IMR-90 (cell line): ENCODE measurements at regions not wholly inside any gene's neighbourhood (a gene's known extent, or its start where the extent isn't known, plus 50 kb on each side); places are given as distances from the start of the nearest gene placed in this dataset.

Experiments used
- ATAC-seq: fragments of 200-7000 bp; cut with Tn5 transposase; 2 replicates; pipeline ENCODE4 v1.9.1; 2020; ENCODE audit warnings: low read depth, mild to moderate bottlenecking, moderate library complexity
- BruUV-seq: library from RNA; stranded (reverse); fragments of 400-500 nt; replicated peaks from 2 replicates; lab custom pipeline; 2021; lab: Mats Ljungman, UMichigan
- CTCF ChIA-PET: fragments of 300-600 bp; formaldehyde crosslinking; extraction: SDS; loops from one replicate; lab custom pipeline; 2021; ENCODE audit warnings: antibody characterized with exemption; lab: Yijun Ruan, JAX
- POLR2A ChIA-PET: fragments of 300-600 bp; sonication (Branson Sonifier 250); formaldehyde crosslinking; loops from one replicate; lab custom pipeline; 2022; ENCODE audit warnings: antibody characterized with exemption; ENCODE audit not compliant: unreplicated experiment; lab: Charles Lee
- DNase-seq: peaks from one replicate; pipeline ENCODE4 v3.0.0; 2013
- H2AFZ ChIP-seq: replicated peaks from 2 replicates; pipeline ENCODE3; 2013; ENCODE audit warnings: low read length, mild to moderate bottlenecking; ENCODE audit not compliant: poor library complexity
- H2AK5ac ChIP-seq: 2 replicates; pipeline ENCODE4 v1.6.1; 2013; ENCODE audit warnings: low read depth, low read length, inconsistent platforms
- H2AK9ac ChIP-seq: replicated peaks from 2 replicates; pipeline ENCODE3; 2013; ENCODE audit warnings: mild to moderate bottlenecking, low read depth, low read length, moderate library complexity; ENCODE audit not compliant: poor library complexity
- H2BK120ac ChIP-seq: 2 replicates; pipeline ENCODE4 v1.6.1; 2013; ENCODE audit warnings: low read depth, low read length, inconsistent platforms
- H2BK15ac ChIP-seq: 3 replicates; pipeline ENCODE4 v1.6.1; 2013; ENCODE audit warnings: low read depth, low read length, inconsistent platforms
- H2BK20ac ChIP-seq: 2 replicates; pipeline ENCODE4 v1.6.1; 2013; ENCODE audit warnings: low read depth, mild to moderate bottlenecking, inconsistent platforms, low read length, moderate library complexity
- H2BK5ac ChIP-seq: 2 replicates; pipeline ENCODE4 v1.6.1; 2013; ENCODE audit warnings: mild to moderate bottlenecking, low read depth, low read length, inconsistent platforms; ENCODE audit not compliant: poor library complexity, severe bottlenecking
- H3K14ac ChIP-seq: replicated peaks from 2 replicates; pipeline ENCODE4 v1.6.1; 2013; ENCODE audit warnings: low read depth, low read length, inconsistent platforms
- H3K18ac ChIP-seq: 2 replicates; pipeline ENCODE4 v1.6.1; 2013; ENCODE audit warnings: low read depth, low read length, control low read depth
- H3K23ac ChIP-seq: 2 replicates; pipeline ENCODE4 v1.6.1; 2013; ENCODE audit warnings: low read depth, low read length, inconsistent platforms
- H3K27ac ChIP-seq: 2 replicates; pipeline ENCODE4 v1.5.1; 2013; ENCODE audit warnings: mild to moderate bottlenecking, control low read depth, low read length; ENCODE audit not compliant: insufficient read depth
- H3K27me3 ChIP-seq: 2 replicates; pipeline ENCODE4 v1.6.1; 2013; ENCODE audit warnings: low read length; ENCODE audit not compliant: control insufficient read depth, insufficient read depth
- H3K36me3 ChIP-seq: 2 replicates; pipeline ENCODE4 v1.6.1; 2013; ENCODE audit warnings: low read length, mixed read lengths; ENCODE audit not compliant: control insufficient read depth, insufficient read depth
- H3K4ac ChIP-seq: 2 replicates; pipeline ENCODE4 v1.6.1; 2013; ENCODE audit warnings: low read depth, low read length, inconsistent platforms
- H3K4me1 ChIP-seq: 2 replicates; pipeline ENCODE4 v1.6.1; 2013; ENCODE audit warnings: low read length, mixed read lengths; ENCODE audit not compliant: control insufficient read depth, insufficient read depth
- H3K4me2 ChIP-seq: 2 replicates; pipeline ENCODE4 v1.6.1; 2013; ENCODE audit warnings: low read depth, mild to moderate bottlenecking, control low read depth, low read length, moderate library complexity
- H3K4me3 ChIP-seq: 2 replicates; pipeline ENCODE4 v1.5.1; 2013; ENCODE audit warnings: low read depth, mild to moderate bottlenecking, control low read depth, low read length, moderate library complexity; ENCODE audit not compliant: insufficient read depth
- H3K56ac ChIP-seq: 2 replicates; pipeline ENCODE4 v1.6.1; 2013; ENCODE audit warnings: low read length, inconsistent platforms; ENCODE audit not compliant: insufficient read depth; ENCODE audit errors: extremely low read depth
- H3K79me1 ChIP-seq, 2 experiments: 2 replicates each; pipeline ENCODE4 v1.6.1; 2013; ENCODE audit warnings: low read length in 2 of 2, inconsistent platforms in 1 of 2, low read depth in 1 of 2
- H3K9ac ChIP-seq: 2 replicates; pipeline ENCODE4 v1.6.1; 2013; ENCODE audit warnings: low read depth, low read length, control low read depth
- H3K9me1 ChIP-seq: 2 replicates; pipeline ENCODE4 v1.6.1; 2013; ENCODE audit warnings: low read length, inconsistent platforms; ENCODE audit not compliant: insufficient read depth
- H3K9me3 ChIP-seq: 2 replicates; pipeline ENCODE4 v1.6.1; 2013; ENCODE audit warnings: low read length; ENCODE audit not compliant: control insufficient read depth, insufficient read depth
- H4K20me1 ChIP-seq: 2 replicates; pipeline ENCODE4 v1.6.1; 2013; ENCODE audit warnings: low read length, inconsistent platforms; ENCODE audit not compliant: insufficient read depth
- H4K5ac ChIP-seq: 2 replicates; pipeline ENCODE4 v1.6.1; 2013; ENCODE audit warnings: mild to moderate bottlenecking, low read depth, low read length, control low read depth
- H4K8ac ChIP-seq, 2 experiments: 2 replicates each; pipeline ENCODE4 v1.6.1; 2013; ENCODE audit warnings: low read depth in 2 of 2, low read length in 2 of 2, control low read depth in 1 of 2, inconsistent platforms in 1 of 2
- H4K91ac ChIP-seq: 2 replicates; pipeline ENCODE4 v1.6.1; 2013; ENCODE audit warnings: low read depth, low read length, inconsistent platforms; ENCODE audit not compliant: insufficient read depth
- BHLHE40 ChIP-seq: fragments of 150-350 bp; IDR thresholded peaks from 2 replicates; pipeline ENCODE4 v1.6.1; 2016; ENCODE audit warnings: mild to moderate bottlenecking, low read depth, low read length
- CEBPB ChIP-seq: IDR thresholded peaks from 2 replicates; pipeline ENCODE4 v1.6.1; 2012; ENCODE audit warnings: low read depth, low read length, improper control_type of control experiment
- CHD1 ChIP-seq: IDR thresholded peaks from 2 replicates; pipeline ENCODE4 v1.6.1; 2012; ENCODE audit warnings: low read depth, low read length, improper control_type of control experiment
- FOS ChIP-seq: fragments of 150-350 bp; IDR thresholded peaks from 2 replicates; pipeline ENCODE4 v1.6.1; 2016; ENCODE audit warnings: low read depth, low read length
- MAZ ChIP-seq: IDR thresholded peaks from 2 replicates; pipeline ENCODE4 v1.6.1; 2012; ENCODE audit warnings: low read depth, mild to moderate bottlenecking, low read length, improper control_type of control experiment, moderate library complexity, borderline replicate concordance
- MXI1 ChIP-seq: IDR thresholded peaks from 2 replicates; pipeline ENCODE4 v1.6.1; 2012; ENCODE audit warnings: low read depth, mild to moderate bottlenecking, low read length, moderate library complexity, borderline replicate concordance
- NFE2L2 ChIP-seq: fragments of 150-350 bp; IDR thresholded peaks from 2 replicates; pipeline ENCODE4 v1.6.1; 2016; ENCODE audit warnings: low read depth, mild to moderate bottlenecking, low read length
- RAD21 ChIP-seq: IDR thresholded peaks from 2 replicates; pipeline ENCODE4 v1.6.1; 2012; ENCODE audit warnings: low read length, improper control_type of control experiment
- RCOR1 ChIP-seq: IDR thresholded peaks from 2 replicates; pipeline ENCODE4 v1.6.1; 2012; ENCODE audit warnings: mild to moderate bottlenecking, low read length, improper control_type of control experiment; ENCODE audit not compliant: insufficient replicate concordance
- USF2 ChIP-seq: fragments of 150-350 bp; IDR thresholded peaks from 2 replicates; pipeline ENCODE4 v1.6.1; 2017; ENCODE audit warnings: mild to moderate bottlenecking, antibody characterized with exemption, low read length, low read depth
- WGBS, 2 experiments: methylation state at CpG; one replicate each; pipeline versions ENCODE4 v1.1.5 to v1.1.7; 2013; ENCODE audit warnings: missing lambda C conversion rate in 2 of 2; ENCODE audit not compliant: insufficient read length in 1 of 2; ENCODE audit errors: extremely low coverage in 2 of 2; 5-methylcytosine and 5-hydroxymethylcytosine counted together
- dilution Hi-C: fragments of 300-500 bp; cut with HindIII; formaldehyde crosslinking; loops from one replicate; pipeline ENCODE4 v1.14.3; 2018; ENCODE audit warnings: low sequenced_read_pairs; ENCODE audit not compliant: unreplicated experiment
- in situ Hi-C: fragments of 300-500 bp; cut with MboI; formaldehyde crosslinking; loops from 3 replicates; pipeline ENCODE4 v1.14.3; 2019; ENCODE audit warnings: low sequenced_read_pairs, inconsistent platforms, mixed read lengths
- intact Hi-C: fragments of 100-400 bp; cut with micrococcal nuclease; formaldehyde crosslinking; loops from 2 replicates; pipeline ENCODE4 v1.10.0; 2022

- no peak overlapping the region for H2AFZ ChIP-seq
- peaks cover 6% of the 10 kb centered on the region; the same call in 1 of the 2 replicates for H3K9me3 ChIP-seq
- no peaks in the 10 kb centered on the region for H3K4me1 ChIP-seq
- ChIA-PET POLR2A (no interaction called here), CTCF (no interaction called here)
- peaks cover 7% of the 10 kb centered on the region for H3K27me3 ChIP-seq
- H2AK9ac ChIP-seq = no peak overlapping the region
- no peaks in the 10 kb centered on the region for H3K9me1 ChIP-seq
- WGBS, 2 experiments = no CpG with 5 or more reads among the region's 4 CpGs
- ATAC-seq (no peak), DNase-seq (no peak)
- H2BK15ac ChIP-seq = no peak overlapping the region
- no peak overlapping the region for H4K5ac ChIP-seq
- H3K9ac ChIP-seq = no peak overlapping the region
- dilution Hi-C loops = no loop called here
- no peak overlapping the region for H3K56ac ChIP-seq
- no peaks in the 10 kb centered on the region for H4K20me1 ChIP-seq
- no peak overlapping the region for H2BK5ac ChIP-seq
- H4K8ac ChIP-seq = no peak overlapping the region
- H3K23ac ChIP-seq = no peak overlapping the region
- no peak overlapping the region for H3K4ac ChIP-seq
- H3K36me3 ChIP-seq = no peaks in the 10 kb centered on the region
- H3K14ac ChIP-seq = no peak overlapping the region
- H2BK120ac ChIP-seq = no peak overlapping the region
- H2AK5ac ChIP-seq = no peak overlapping the region
- BruUV-seq = no TSS peak
- H2BK20ac ChIP-seq = no peak overlapping the region
- H3K4me2 ChIP-seq = no peak overlapping the region
- H4K91ac ChIP-seq = no peak overlapping the region
- H3K4me3 ChIP-seq = no peak overlapping the region
- no peak for TF ChIP-seq MAZ
- TF ChIP-seq FOS = no peak
- TF ChIP-seq NFE2L2 = no peak
- TF ChIP-seq CHD1 = no peak
- no peak for TF ChIP-seq RAD21
- no peak for TF ChIP-seq CEBPB
- TF ChIP-seq MXI1 = no peak
- TF ChIP-seq RCOR1 = no peak
- no peak for TF ChIP-seq BHLHE40
- TF ChIP-seq USF2 = no peak
- H3K79me1 ChIP-seq = no peaks in the 10 kb centered on the region
- intact Hi-C loops = no loop called here
- H3K27ac ChIP-seq = no peak overlapping the region
- in situ Hi-C loops = no loop called here
- no peak overlapping the region for H3K18ac ChIP-seq
Measured at GRCh38 chr10:33725430-33725829, 391.0 kb upstream of the NRP1 start.
